Natural killer cell (primary cell): ENCODE measurements at regions not wholly inside any gene's neighbourhood (a gene's known extent, or its start where the extent isn't known, plus 50 kb on each side); places are given as distances from the start of the nearest gene placed in this dataset.

ENCODE experiments used
- ATAC-seq, 3 donors: fragments of 150-1000 bp in 2 of 3; fragments of 200-7000 bp in 1 of 3; cut with Tn5 transposase; 1 replicate in 1 of 3; 2 replicates in 2 of 3; pipeline ENCODE4 v1.10.0; 2021; ENCODE audit warnings: mild to moderate bottlenecking in 2 of 3, moderate library complexity in 2 of 3
- DNase-seq, 2 donors: peaks; one replicate each; pipeline versions ENCODE4 v3.0.0 to v3.0.0-alpha.2; 2013 to 2021; ENCODE audit warnings: mixed read lengths in 1 of 2
- H3K27ac ChIP-seq: one replicate; pipeline ENCODE4 v1.5.1; 2013; ENCODE audit warnings: mild to moderate bottlenecking, low read length
- H3K27me3 ChIP-seq: one replicate; pipeline ENCODE4 v1.6.1; 2013; ENCODE audit warnings: low read length; ENCODE audit not compliant: control insufficient read depth, insufficient read depth
- H3K36me3 ChIP-seq: one replicate; pipeline ENCODE4 v1.6.1; 2013; ENCODE audit warnings: low read length; ENCODE audit not compliant: control insufficient read depth, insufficient read depth
- H3K4me1 ChIP-seq: one replicate; pipeline ENCODE4 v1.6.1; 2013; ENCODE audit warnings: low read length; ENCODE audit not compliant: control insufficient read depth, insufficient read depth
- H3K4me3 ChIP-seq: one replicate; pipeline ENCODE4 v1.5.1; 2013; ENCODE audit warnings: low read length
- H3K9me3 ChIP-seq: one replicate; pipeline ENCODE4 v1.6.1; 2013; ENCODE audit warnings: low read length; ENCODE audit not compliant: control insufficient read depth, insufficient read depth
- H3K27ac Mint-ChIP-seq, 2 donors: one replicate each; pipeline ENCODE4 v1.8.0; 2022; ENCODE audit warnings: mild to moderate bottlenecking in 2 of 2, mixed read lengths in 2 of 2, moderate library complexity in 1 of 2
- H3K27me3 Mint-ChIP-seq, 2 donors: one replicate each; pipeline ENCODE4 v1.8.0; 2022; ENCODE audit warnings: low read depth in 2 of 2, mixed read lengths in 2 of 2
- H3K36me3 Mint-ChIP-seq: one replicate; pipeline ENCODE4 v1.8.0; 2022; ENCODE audit warnings: mixed read lengths
- H3K4me1 Mint-ChIP-seq, 2 donors: one replicate each; pipeline ENCODE4 v1.8.0; 2022; ENCODE audit warnings: mixed read lengths in 2 of 2
- H3K4me3 Mint-ChIP-seq: one replicate; pipeline ENCODE4 v1.8.0; 2022; ENCODE audit warnings: mild to moderate bottlenecking, moderate library complexity, mixed read lengths
- H3K9me3 Mint-ChIP-seq, 2 donors: one replicate each; pipeline ENCODE4 v1.8.0; 2022; ENCODE audit warnings: mixed read lengths in 2 of 2
- WGBS: methylation state at CpG from one replicate; pipeline ENCODE4 v1.1.7; 2013; ENCODE audit warnings: missing lambda C conversion rate; ENCODE audit not compliant: insufficient coverage; 5-methylcytosine and 5-hydroxymethylcytosine counted together
- intact Hi-C: fragments of 100-400 bp; cut with micrococcal nuclease; formaldehyde crosslinking; loops from one replicate; pipeline ENCODE4 v1.14.2; 2022
- TF ChIP-seq, protein P1 (sequence below): fragments of 200-600 bp; IDR thresholded peaks from one replicate; pipeline ENCODE4 v1.8.0; 2022; ENCODE audit warnings: antibody characterized with exemption

DNA sequence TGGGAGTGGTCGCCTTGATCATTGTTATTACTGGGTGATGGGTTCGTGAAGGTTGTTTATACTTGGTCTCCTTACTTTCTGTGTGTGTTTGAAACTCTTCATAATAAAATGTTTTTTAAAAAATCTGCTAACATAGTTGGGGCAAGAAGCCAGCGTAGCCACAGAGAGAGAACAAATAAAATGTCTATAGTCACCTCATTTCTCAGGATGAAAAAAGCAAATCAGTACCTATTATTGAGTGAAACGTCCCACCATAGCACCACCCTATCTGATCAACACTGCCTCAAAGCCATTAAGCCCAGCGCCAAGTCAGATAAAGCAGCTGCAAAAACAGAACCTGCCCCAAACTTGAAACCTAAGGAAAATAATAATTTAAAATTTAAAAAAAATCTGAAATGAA is 89.7 kb upstream of the TAB2 start:
- no peaks in the 10 kb centered on the region for H3K36me3 Mint-ChIP-seq
- ATAC-seq = no peak
- intact Hi-C loops = no loop called here
- peaks cover 0 to 2% of the 10 kb centered on the region in 2 donors for H3K4me1 Mint-ChIP-seq
- no peak overlapping the region for H3K4me3 Mint-ChIP-seq
- Histone ChIP-seq H3K9me3 (no peaks in the 10 kb centered on the region), H3K27me3 (no peaks in the 10 kb centered on the region), H3K4me3 (no peak overlapping the region), H3K4me1 (peaks cover 8% of the 10 kb centered on the region), H3K36me3 (no peaks in the 10 kb centered on the region), H3K27ac (no peak overlapping the region)
- WGBS = 90% methylated on average over 4 of the region's 5 CpGs
- TF ChIP-seq, protein P1, sequence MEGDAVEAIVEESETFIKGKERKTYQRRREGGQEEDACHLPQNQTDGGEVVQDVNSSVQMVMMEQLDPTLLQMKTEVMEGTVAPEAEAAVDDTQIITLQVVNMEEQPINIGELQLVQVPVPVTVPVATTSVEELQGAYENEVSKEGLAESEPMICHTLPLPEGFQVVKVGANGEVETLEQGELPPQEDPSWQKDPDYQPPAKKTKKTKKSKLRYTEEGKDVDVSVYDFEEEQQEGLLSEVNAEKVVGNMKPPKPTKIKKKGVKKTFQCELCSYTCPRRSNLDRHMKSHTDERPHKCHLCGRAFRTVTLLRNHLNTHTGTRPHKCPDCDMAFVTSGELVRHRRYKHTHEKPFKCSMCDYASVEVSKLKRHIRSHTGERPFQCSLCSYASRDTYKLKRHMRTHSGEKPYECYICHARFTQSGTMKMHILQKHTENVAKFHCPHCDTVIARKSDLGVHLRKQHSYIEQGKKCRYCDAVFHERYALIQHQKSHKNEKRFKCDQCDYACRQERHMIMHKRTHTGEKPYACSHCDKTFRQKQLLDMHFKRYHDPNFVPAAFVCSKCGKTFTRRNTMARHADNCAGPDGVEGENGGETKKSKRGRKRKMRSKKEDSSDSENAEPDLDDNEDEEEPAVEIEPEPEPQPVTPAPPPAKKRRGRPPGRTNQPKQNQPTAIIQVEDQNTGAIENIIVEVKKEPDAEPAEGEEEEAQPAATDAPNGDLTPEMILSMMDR = no peak
- no peaks in the 10 kb centered on the region for H3K9me3 Mint-ChIP-seq
- DNase-seq = no peak
- H3K27me3 Mint-ChIP-seq = peaks cover 0 to 2% of the 10 kb centered on the region in 2 donors
- no peak overlapping the region for H3K27ac Mint-ChIP-seq

DNA sequence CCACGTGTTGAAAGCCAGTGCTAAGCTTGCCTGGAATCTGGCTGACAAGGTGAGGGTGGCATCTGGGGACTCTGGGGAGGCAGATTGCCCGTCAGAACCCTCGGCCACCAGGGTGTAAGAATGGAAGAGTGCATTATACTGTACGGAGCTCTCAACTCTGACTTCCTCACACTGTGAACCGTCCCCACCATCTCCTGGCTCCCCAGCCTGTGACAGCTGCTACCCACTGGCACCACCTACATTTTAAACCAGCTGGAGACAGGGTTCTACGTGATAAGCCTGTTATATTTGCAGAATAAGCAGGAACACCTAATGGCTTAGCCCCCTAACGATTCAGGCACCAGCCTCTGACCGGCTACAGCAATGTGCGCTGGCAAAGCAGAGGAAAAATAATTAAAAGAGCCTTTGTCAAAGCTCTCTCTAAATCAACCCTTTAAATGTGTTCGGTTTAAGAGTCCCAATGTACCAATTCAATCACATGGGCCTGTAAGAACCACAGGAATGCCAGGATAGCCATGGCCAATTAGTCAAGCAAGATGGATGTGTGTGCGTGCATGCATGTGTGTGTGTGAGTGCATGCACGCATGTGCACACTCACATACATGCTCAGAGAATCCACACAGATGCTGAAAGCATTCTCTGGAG is 89.1 kb upstream of the TAB2 start:
- peaks cover 0 to 2% of the 10 kb centered on the region in 2 donors for H3K27me3 Mint-ChIP-seq
- Histone ChIP-seq H3K4me1 (peaks cover 14% of the 10 kb centered on the region), H3K4me3 (no peak overlapping the region), H3K36me3 (no peaks in the 10 kb centered on the region), H3K27me3 (no peaks in the 10 kb centered on the region), H3K27ac (no peak overlapping the region), H3K9me3 (no peaks in the 10 kb centered on the region)
- H3K4me1 Mint-ChIP-seq = peaks cover 4 to 9% of the 10 kb centered on the region in 2 donors
- H3K36me3 Mint-ChIP-seq = no peaks in the 10 kb centered on the region
- no peaks in the 10 kb centered on the region for H3K9me3 Mint-ChIP-seq
- TF ChIP-seq, protein P1 = no peak
- no peak overlapping the region for H3K4me3 Mint-ChIP-seq
- intact Hi-C loops = no loop called here
- no peak overlapping the region for H3K27ac Mint-ChIP-seq
- 93% methylated on average over 12 of the region's 12 CpGs for WGBS
- ATAC-seq (no peak), DNase-seq (no peak)

DNA sequence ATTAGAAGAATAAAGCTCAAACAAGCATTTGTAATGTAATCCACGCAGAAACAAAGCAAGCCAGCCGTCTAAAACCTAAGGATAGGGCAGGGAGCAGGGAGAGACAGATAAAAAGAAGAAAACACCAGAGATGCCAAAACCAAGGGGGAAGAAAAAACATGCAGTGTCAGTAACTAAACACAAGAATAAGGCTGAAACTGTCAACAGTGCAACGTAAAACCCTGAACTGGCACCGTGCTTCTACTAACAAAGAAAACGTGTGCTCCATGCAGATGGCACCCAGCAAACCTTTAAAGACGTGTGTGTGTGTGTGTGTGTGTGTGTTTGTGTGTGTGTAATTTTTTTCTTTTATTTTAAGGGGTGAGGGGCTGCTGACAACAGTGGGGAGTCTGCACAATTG is 88.4 kb upstream of the TAB2 start:
- Histone ChIP-seq H3K36me3 (no peaks in the 10 kb centered on the region), H3K4me3 (no peak overlapping the region), H3K27me3 (no peaks in the 10 kb centered on the region), H3K9me3 (no peaks in the 10 kb centered on the region), H3K27ac (no peak overlapping the region), H3K4me1 (peaks cover 14% of the 10 kb centered on the region)
- Mint-ChIP-seq H3K36me3 (no peaks in the 10 kb centered on the region), H3K9me3 (no peaks in the 10 kb centered on the region), H3K4me1 (peaks cover 7 to 13% of the 10 kb centered on the region in 2 donors), H3K27ac (no peak overlapping the region), H3K27me3 (peaks cover 0 to 2% of the 10 kb centered on the region in 2 donors), H3K4me3 (no peak overlapping the region)
- intact Hi-C loops = no loop called here
- ATAC-seq (no peak), DNase-seq (no peak)
- TF ChIP-seq, protein P1 = no peak
- 85% methylated on average over 6 of the region's 6 CpGs for WGBS
